Endothelial cell of umbilical vein (primary cell): ENCODE measurements at regions not wholly inside any gene's neighbourhood (a gene's known extent, or its start where the extent isn't known, plus 50 kb on each side); places are given as distances from the start of the nearest gene placed in this dataset.

Experiments used
- BruUV-seq: library from RNA; stranded (reverse); fragments of 400-500 nt; replicated peaks from 2 replicates; lab custom pipeline; 2021; lab: Mats Ljungman, UMichigan
- CTCF ChIA-PET: fragments of 300-600, 350-600 bp; sonication (Branson Sonifier 250); formaldehyde crosslinking; loops from one replicate; lab custom pipeline; 2021; ENCODE audit warnings: antibody characterized with exemption, inconsistent platforms; lab: Charles Lee
- POLR2A ChIA-PET: fragments of 300-600, 350-600 bp; sonication (Branson Sonifier 250); formaldehyde crosslinking; loops from one replicate; lab custom pipeline; 2021; ENCODE audit warnings: antibody characterized with exemption, inconsistent platforms; lab: Charles Lee
- DNase-seq: peaks from one replicate; pipeline ENCODE4 v3.0.0-alpha.2; 2011; ENCODE audit warnings: low read depth, low spot score
- FAIRE-seq: peaks from 2 replicates; lab custom pipeline; 2011; peaks lifted over from hg19 to GRCh38; lab: Jason Lieb, UNC
- H2AFZ ChIP-seq: 2 replicates; pipeline ENCODE4 v1.6.0; 2012; ENCODE audit warnings: low read depth, low read length, control low read depth, inconsistent platforms
- H3K27ac ChIP-seq: 2 replicates; pipeline ENCODE4 v1.5.1; 2011; ENCODE audit warnings: low read depth, mild to moderate bottlenecking, control low read depth, low read length, moderate library complexity; ENCODE audit not compliant: insufficient read depth
- H3K27me3 ChIP-seq, 2 experiments: 2 replicates each; pipeline versions ENCODE4 v1.6.0 to v1.6.1; 2011; ENCODE audit warnings: low read length in 2 of 2, mixed read lengths in 1 of 2; ENCODE audit not compliant: control insufficient read depth in 2 of 2, insufficient read depth in 2 of 2
- H3K36me3 ChIP-seq, 2 experiments: 2 replicates in 1 of 2; 3 replicates in 1 of 2; pipeline ENCODE4 v1.5.1; 2011; ENCODE audit warnings: low read length in 2 of 2, mild to moderate bottlenecking in 1 of 2, moderate library complexity in 1 of 2; ENCODE audit not compliant: control insufficient read depth in 2 of 2, insufficient read depth in 2 of 2; ENCODE audit errors: extremely low read depth in 1 of 2
- H3K4me1 ChIP-seq: 3 replicates; pipeline ENCODE4 v1.5.1; 2011; ENCODE audit warnings: mild to moderate bottlenecking, low read length; ENCODE audit not compliant: control insufficient read depth, insufficient read depth; ENCODE audit errors: extremely low read depth
- H3K4me2 ChIP-seq: 2 replicates; pipeline ENCODE4 v1.6.1; 2011; ENCODE audit warnings: low read length, control low read depth, mixed read lengths; ENCODE audit not compliant: insufficient read depth
- H3K4me3 ChIP-seq, 3 experiments: fragments of 200-600 bp in 1 of 3; sonication (generic), shearing (Covaris generic) in 1 of 3; replicated peaks in 1 of 3; 2 replicates each; pipeline ENCODE4 v1.5.1; 2011 to 2016; ENCODE audit warnings: control low read depth in 3 of 3, low read length in 3 of 3, mild to moderate bottlenecking in 2 of 3, inconsistent platforms in 1 of 3, low read depth in 1 of 3, moderate library complexity in 1 of 3; ENCODE audit not compliant: insufficient read depth in 1 of 3
- H3K79me2 ChIP-seq: 2 replicates; pipeline ENCODE4 v1.6.0; 2012; ENCODE audit warnings: low read length, inconsistent platforms; ENCODE audit not compliant: control insufficient read depth, insufficient read depth
- H3K9ac ChIP-seq: replicated peaks from 2 replicates; pipeline ENCODE3; 2011; ENCODE audit warnings: low read length, control low read depth; ENCODE audit not compliant: insufficient read depth; ENCODE audit errors: extremely low read depth
- H3K9me1 ChIP-seq: replicated peaks from 3 replicates; pipeline ENCODE4 v1.6.0; 2011; ENCODE audit warnings: mild to moderate bottlenecking, low read length; ENCODE audit not compliant: control insufficient read depth, insufficient read depth; ENCODE audit errors: extremely low read depth
- H3K9me3 ChIP-seq: replicated peaks from 2 replicates; pipeline ENCODE4 v1.5.1; 2012; ENCODE audit warnings: low read length, inconsistent platforms; ENCODE audit not compliant: control insufficient read depth, insufficient read depth
- H4K20me1 ChIP-seq: replicated peaks from 2 replicates; pipeline ENCODE3; 2011; ENCODE audit warnings: mild to moderate bottlenecking, low read length; ENCODE audit not compliant: control insufficient read depth, insufficient read depth; ENCODE audit errors: extremely low read depth
- EZH2 ChIP-seq: IDR thresholded peaks from 2 replicates; pipeline ENCODE4 v1.6.1; 2012; ENCODE audit warnings: borderline replicate concordance, low read depth, mild to moderate bottlenecking, moderate library complexity, low read length, inconsistent platforms; ENCODE audit not compliant: severe bottlenecking
- FOS ChIP-seq: IDR thresholded peaks from 2 replicates; pipeline ENCODE4 v1.6.1; 2011; ENCODE audit warnings: mild to moderate bottlenecking, low read length, moderate library complexity, borderline replicate concordance; ENCODE audit not compliant: insufficient read depth
- GATA2 ChIP-seq: IDR thresholded peaks from 2 replicates; pipeline ENCODE4 v1.7.0; 2011; ENCODE audit warnings: low read depth, mild to moderate bottlenecking, moderate library complexity, mixed read lengths, low read length; ENCODE audit not compliant: insufficient read length, insufficient read depth
- JUN ChIP-seq: IDR thresholded peaks from 2 replicates; pipeline ENCODE4 v1.6.1; 2011; ENCODE audit warnings: borderline replicate concordance, low read depth; ENCODE audit not compliant: insufficient read length, insufficient read depth
- MYC ChIP-seq: IDR thresholded peaks from one replicate; pipeline ENCODE4 v1.6.1; 2011; ENCODE audit warnings: mild to moderate bottlenecking, low read depth, low read length
- POLR2A ChIP-seq: IDR thresholded peaks from 2 replicates; pipeline ENCODE4 v1.6.1; 2012; ENCODE audit warnings: low read depth, mild to moderate bottlenecking, control low read depth, low read length
- POLR2AphosphoS5 ChIP-seq: IDR thresholded peaks from 2 replicates; pipeline ENCODE4 v1.6.1; 2012; ENCODE audit warnings: low read depth, mild to moderate bottlenecking, control low read depth, low read length, moderate library complexity; ENCODE audit not compliant: insufficient read depth
- dilution Hi-C: fragments of 300-500 bp; cut with MboI; formaldehyde crosslinking; loops from one replicate; pipeline ENCODE4 v1.15.0; 2019; ENCODE audit warnings: low sequenced_read_pairs; ENCODE audit not compliant: extremely low pct_ligation_motif_present
- intact Hi-C: fragments of 100-400 bp; cut with micrococcal nuclease; formaldehyde crosslinking; loops from one replicate; pipeline ENCODE4 v1.10.0; 2022
- TF ChIP-seq, protein P1 (sequence below), 2 donors: IDR thresholded peaks; 1 replicate in 1 of 2; 2 replicates in 1 of 2; pipeline ENCODE4 v1.5.1; 2011; ENCODE audit warnings: low read length in 2 of 2, mild to moderate bottlenecking in 2 of 2, moderate library complexity in 2 of 2, control low read depth in 1 of 2, inconsistent platforms in 1 of 2, low read depth in 1 of 2; ENCODE audit not compliant: insufficient read depth in 1 of 2; ENCODE audit errors: extremely low read depth in 1 of 2
- TF ChIP-seq, protein P2 (sequence below): IDR thresholded peaks from 2 replicates; pipeline ENCODE4 v1.6.1; 2011; ENCODE audit not compliant: insufficient read depth, insufficient read length

DNA sequence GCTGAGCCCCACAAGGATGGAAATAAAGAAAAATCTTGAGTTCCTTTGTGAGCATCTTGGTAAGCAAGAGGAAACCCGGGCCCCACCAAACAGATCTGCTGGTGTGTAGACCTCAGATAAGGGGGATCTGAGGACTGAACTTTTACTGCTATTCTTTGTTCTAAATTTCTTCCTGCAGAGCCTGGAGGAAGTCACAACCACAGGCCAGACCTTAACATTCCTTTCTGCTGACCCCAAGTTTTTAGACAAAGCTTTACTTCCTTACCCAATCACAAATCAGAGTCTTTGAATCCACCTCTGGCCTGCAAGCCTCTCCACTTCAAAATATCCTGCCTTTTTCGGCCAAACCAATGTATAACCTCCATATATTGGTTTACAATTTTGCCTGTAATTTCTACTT, 352.6 kb upstream of the AUTS2 start:
- Histone ChIP-seq H3K27ac (no peak overlapping the region), H3K4me1 (no peaks in the 10 kb centered on the region), H3K9me1 (no peaks in the 10 kb centered on the region), H3K79me2 (no peaks in the 10 kb centered on the region), H3K27me3 (no peaks in the 10 kb centered on the region), H3K4me2 (no peak overlapping the region), H3K9me3 (no peaks in the 10 kb centered on the region), H2AFZ (no peak overlapping the region), H3K9ac (no peak overlapping the region), H4K20me1 (no peaks in the 10 kb centered on the region), H3K36me3 (no peaks in the 10 kb centered on the region), H3K4me3 (no peak overlapping the region)
- intact Hi-C loops, result no loop called here
- dilution Hi-C loops, result no loop called here
- CTCF ChIA-PET, result no interaction called here
- no peak for FAIRE-seq
- BruUV-seq, result no TSS peak
- POLR2A ChIA-PET, result no interaction called here
- TF ChIP-seq GATA2 (no peak), EZH2 (no peak), MYC (no peak), FOS (no peak), JUN (no peak), POLR2AphosphoS5 (no peak), POLR2A (no peak)
- TF ChIP-seq, protein P1, sequence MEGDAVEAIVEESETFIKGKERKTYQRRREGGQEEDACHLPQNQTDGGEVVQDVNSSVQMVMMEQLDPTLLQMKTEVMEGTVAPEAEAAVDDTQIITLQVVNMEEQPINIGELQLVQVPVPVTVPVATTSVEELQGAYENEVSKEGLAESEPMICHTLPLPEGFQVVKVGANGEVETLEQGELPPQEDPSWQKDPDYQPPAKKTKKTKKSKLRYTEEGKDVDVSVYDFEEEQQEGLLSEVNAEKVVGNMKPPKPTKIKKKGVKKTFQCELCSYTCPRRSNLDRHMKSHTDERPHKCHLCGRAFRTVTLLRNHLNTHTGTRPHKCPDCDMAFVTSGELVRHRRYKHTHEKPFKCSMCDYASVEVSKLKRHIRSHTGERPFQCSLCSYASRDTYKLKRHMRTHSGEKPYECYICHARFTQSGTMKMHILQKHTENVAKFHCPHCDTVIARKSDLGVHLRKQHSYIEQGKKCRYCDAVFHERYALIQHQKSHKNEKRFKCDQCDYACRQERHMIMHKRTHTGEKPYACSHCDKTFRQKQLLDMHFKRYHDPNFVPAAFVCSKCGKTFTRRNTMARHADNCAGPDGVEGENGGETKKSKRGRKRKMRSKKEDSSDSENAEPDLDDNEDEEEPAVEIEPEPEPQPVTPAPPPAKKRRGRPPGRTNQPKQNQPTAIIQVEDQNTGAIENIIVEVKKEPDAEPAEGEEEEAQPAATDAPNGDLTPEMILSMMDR (IDR thresholded peaks at IDR 0.05; ENCODE audit: extremely low read depth in 1 of 2, insufficient read depth in 1 of 2, low read depth in 1 of 2, low read length in 2 of 2), result no peak
- TF ChIP-seq, protein P2, sequence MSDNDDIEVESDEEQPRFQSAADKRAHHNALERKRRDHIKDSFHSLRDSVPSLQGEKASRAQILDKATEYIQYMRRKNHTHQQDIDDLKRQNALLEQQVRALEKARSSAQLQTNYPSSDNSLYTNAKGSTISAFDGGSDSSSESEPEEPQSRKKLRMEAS, result no peak
- no peak for DNase-seq
